GM12878 (cell line): ENCODE measurements at regions not wholly inside any gene's neighbourhood (a gene's known extent, or its start where the extent isn't known, plus 50 kb on each side); places are given as distances from the start of the nearest gene placed in this dataset.

Experiments used
- ATAC-seq: fragments of 200-7000 bp; cut with Tn5 transposase; 3 replicates; pipeline ENCODE4 v1.9.1; 2020; ENCODE audit warnings: mild to moderate bottlenecking, moderate library complexity
- BruUV-seq: library from RNA; stranded (reverse); fragments of 400-500 nt; replicated peaks from 2 replicates; lab custom pipeline; 2021; lab: Mats Ljungman, UMichigan
- CTCF ChIA-PET: fragments of 300-600 bp; sonication (Branson Sonifier 250); formaldehyde crosslinking; extraction: SDS; loops from one replicate; lab custom pipeline; 2021; ENCODE audit warnings: inconsistent platforms; lab: Yijun Ruan, JAX
- POLR2A ChIA-PET: fragments of 350-600 bp; formaldehyde crosslinking; extraction: SDS; loops from one replicate; lab custom pipeline; 2021; ENCODE audit warnings: inconsistent platforms; lab: Charles Lee
- RAD21 ChIA-PET: fragments of 300-600 bp; sonication (Branson Sonifier 250); formaldehyde crosslinking; loops from one replicate; lab custom pipeline; 2023; ENCODE audit warnings: antibody characterized with exemption; ENCODE audit not compliant: unreplicated experiment; lab: Charles Lee
- SMC1A ChIA-PET: fragments of 300-600 bp; sonication (Branson Sonifier 250); formaldehyde crosslinking; loops from one replicate; lab custom pipeline; 2023; ENCODE audit not compliant: unreplicated experiment, uncharacterized antibody; lab: Charles Lee
- DNase-seq: peaks from one replicate; pipeline ENCODE4 v3.0.0-alpha.2; 2011; ENCODE audit warnings: low read depth, low spot score
- FAIRE-seq: peaks from 3 replicates; lab custom pipeline; 2011; peaks lifted over from hg19 to GRCh38; lab: Jason Lieb, UNC
- H2AFZ ChIP-seq: 2 replicates; pipeline ENCODE4 v1.6.0; 2011; ENCODE audit warnings: low read depth, low read length, control low read depth; ENCODE audit not compliant: control insufficient read depth
- H3K27ac ChIP-seq: 2 replicates; pipeline ENCODE4 v1.5.1; 2011; ENCODE audit warnings: control low read depth; ENCODE audit not compliant: control insufficient read depth, insufficient read depth
- H3K27me3 ChIP-seq, 2 experiments: replicated peaks in 1 of 2; 2 replicates each; pipeline versions ENCODE4 v1.6.0 to v1.6.1; 2011; ENCODE audit warnings: low read length in 1 of 2; ENCODE audit not compliant: control insufficient read depth in 2 of 2, insufficient read depth in 2 of 2
- H3K36me3 ChIP-seq, 2 experiments: 2 replicates each; pipeline ENCODE4 v1.5.1; 2011; ENCODE audit warnings: low read length in 1 of 2; ENCODE audit not compliant: control insufficient read depth in 2 of 2, insufficient read depth in 2 of 2
- H3K4me1 ChIP-seq: 2 replicates; pipeline ENCODE4 v1.6.1; 2011; ENCODE audit warnings: mild to moderate bottlenecking, low read length, moderate library complexity, mixed read lengths; ENCODE audit not compliant: control insufficient read depth, insufficient read depth
- H3K4me2 ChIP-seq: 2 replicates; pipeline ENCODE4 v1.6.0; 2011; ENCODE audit warnings: control low read depth; ENCODE audit not compliant: control insufficient read depth, insufficient read depth
- H3K4me3 ChIP-seq: fragments of 200-600 bp; sonication (generic); 2 replicates; pipeline ENCODE4 v1.5.1; 2016
- H3K79me2 ChIP-seq: 2 replicates; pipeline ENCODE4 v1.6.0; 2011; ENCODE audit warnings: low read length; ENCODE audit not compliant: control insufficient read depth, insufficient read depth
- H3K9ac ChIP-seq: 2 replicates; pipeline ENCODE4 v1.8.0; 2011; ENCODE audit warnings: low read length, control low read depth, mixed read lengths; ENCODE audit not compliant: control insufficient read depth, insufficient read depth
- H3K9me3 ChIP-seq: replicated peaks from 3 replicates; pipeline ENCODE4 v1.5.1; 2011; ENCODE audit warnings: mild to moderate bottlenecking, low read length; ENCODE audit not compliant: control insufficient read depth, insufficient read depth
- H4K20me1 ChIP-seq: 2 replicates; pipeline ENCODE4 v1.6.0; 2011; ENCODE audit not compliant: control insufficient read depth, insufficient read depth
- ATF2 ChIP-seq: IDR thresholded peaks from 2 replicates; pipeline ENCODE4 v1.6.1; 2012; ENCODE audit warnings: low read length, inconsistent platforms
- CUX1 ChIP-seq: IDR thresholded peaks from 2 replicates; pipeline ENCODE4 v1.6.1; 2012; ENCODE audit warnings: improper control_type of control experiment, low read depth, low read length; ENCODE audit not compliant: insufficient replicate concordance
- E4F1 ChIP-seq: fragments of 450-650 bp; IDR thresholded peaks from 2 replicates; pipeline ENCODE4 v1.6.1; 2018; ENCODE audit warnings: borderline replicate concordance, mild to moderate bottlenecking; ENCODE audit not compliant: partially characterized antibody
- POLR2AphosphoS5 ChIP-seq: IDR thresholded peaks from 2 replicates; pipeline ENCODE4 v1.6.1; 2011; ENCODE audit warnings: mild to moderate bottlenecking, low read length, inconsistent platforms
- SMAD1 ChIP-seq: fragments of 450-650 bp; IDR thresholded peaks from 2 replicates; pipeline ENCODE4 v1.6.1; 2018; ENCODE audit warnings: mild to moderate bottlenecking, low read depth; ENCODE audit not compliant: partially characterized antibody
- TARDBP ChIP-seq: IDR thresholded peaks from 2 replicates; pipeline ENCODE4 v1.6.1; 2016; ENCODE audit warnings: borderline replicate concordance
- WRNIP1 ChIP-seq: IDR thresholded peaks from 2 replicates; pipeline ENCODE4 v1.6.1; 2011; ENCODE audit warnings: low read depth, low read length, improper control_type of control experiment, borderline replicate concordance
- YBX1 ChIP-seq: fragments of 450-650 bp; IDR thresholded peaks from 2 replicates; pipeline ENCODE4 v1.6.1; 2016; ENCODE audit warnings: antibody characterized with exemption
- ZNF207 ChIP-seq: fragments of 450-650 bp; IDR thresholded peaks from 2 replicates; pipeline ENCODE4 v1.6.1; 2014; ENCODE audit warnings: antibody characterized with exemption, mild to moderate bottlenecking, borderline replicate concordance
- ZNF687 ChIP-seq: fragments of 450-650 bp; IDR thresholded peaks from 2 replicates; pipeline ENCODE4 v1.6.1; 2017; ENCODE audit warnings: mild to moderate bottlenecking, moderate library complexity
- WGBS: methylation state at CpG from one replicate; pipeline ENCODE4 v1.1.6; 2016; ENCODE audit warnings: low lambda C conversion rate; ENCODE audit not compliant: insufficient replicate concordance, insufficient coverage; ENCODE audit errors: missing lambda C conversion rate; 5-methylcytosine and 5-hydroxymethylcytosine counted together
- in situ Hi-C: fragments of 300-500 bp; cut with MboI; formaldehyde crosslinking; loops from 9 replicates; pipeline ENCODE4 v1.14.3; 2018; ENCODE audit warnings: mixed read lengths
- intact Hi-C: fragments of 100-400 bp; cut with micrococcal nuclease; formaldehyde crosslinking; loops from one replicate; pipeline ENCODE4 v1.14.2; 2022; ENCODE audit not compliant: unreplicated experiment

GRCh38 chr9:78441822-78442431, 145.0 kb downstream of the PSAT1 start:
- no peaks in the 10 kb centered on the region for H3K4me1 ChIP-seq
- H3K4me3 ChIP-seq: no peak overlapping the region
- no peak for ATAC-seq
- no peaks in the 10 kb centered on the region for H3K9me3 ChIP-seq
- no peak overlapping the region for H2AFZ ChIP-seq
- H3K9ac ChIP-seq: no peak overlapping the region
- no TSS peak for BruUV-seq
- in situ Hi-C loops (no loop called here), intact Hi-C loops (no loop called here)
- H3K27me3 ChIP-seq: peaks cover 0 to 4% of the 10 kb centered on the region in 2 experiments; a peak in 3 of 4 replicates
- POLR2A ChIA-PET: no interaction called here
- RAD21 ChIA-PET: no interaction called here
- H3K27ac ChIP-seq: no peak overlapping the region
- WGBS: 60% methylated on average over 29 of the region's 46 CpGs
- TF ChIP-seq TARDBP: no peak
- TF ChIP-seq ZNF207: no peak
- TF ChIP-seq WRNIP1: no peak
- no peak for TF ChIP-seq ZNF687
- TF ChIP-seq ATF2: no peak
- no peak for TF ChIP-seq SMAD1
- no peak for TF ChIP-seq YBX1
- no peak for TF ChIP-seq POLR2AphosphoS5
- no peak for TF ChIP-seq E4F1
- TF ChIP-seq CUX1: no peak
- CTCF ChIA-PET: interaction anchor here (0.7 kb wide), 1 partner anchor 27 kb away, joined by 4 read pairs; no protein-coding TSS in a partner anchor
- no peak overlapping the region for H3K4me2 ChIP-seq
- H3K79me2 ChIP-seq: no peaks in the 10 kb centered on the region
- SMC1A ChIA-PET: no interaction called here
- H4K20me1 ChIP-seq: no peaks in the 10 kb centered on the region
- no peaks in the 10 kb centered on the region for H3K36me3 ChIP-seq
- DNase-seq: no peak
- FAIRE-seq: no peak
